Kidney (tissue), 13 donors: ENCODE measurements at regions not wholly inside any gene's neighbourhood (a gene's known extent, or its start where the extent isn't known, plus 50 kb on each side); places are given as distances from the start of the nearest gene placed in this dataset.

Experiments
- DNase-seq, 5 donors: peaks; one replicate each; pipeline ENCODE4 v3.0.0-alpha.2; 2013 to 2020
- FAIRE-seq: peaks from 2 replicates; lab custom pipeline; 2012; peaks lifted over from hg19 to GRCh38; lab: Jason Lieb, UNC
- H3K27ac ChIP-seq, 2 donors: one replicate each; pipeline ENCODE4 v1.7.0; 2013; ENCODE audit warnings: low read depth in 2 of 2, low read length in 2 of 2, inconsistent platforms in 1 of 2
- H3K27me3 ChIP-seq: one replicate; pipeline ENCODE4 v1.7.1; 2013; ENCODE audit warnings: low read length, inconsistent platforms; ENCODE audit not compliant: control insufficient read depth, insufficient read depth
- H3K36me3 ChIP-seq, 3 donors: one replicate each; pipeline versions ENCODE4 v1.7.0 to v1.7.1; 2013; ENCODE audit warnings: low read length in 3 of 3, control low read depth in 1 of 3, inconsistent platforms in 1 of 3; ENCODE audit not compliant: insufficient read depth in 3 of 3, control insufficient read depth in 2 of 3
- H3K4me1 ChIP-seq, 3 donors: one replicate each; pipeline versions ENCODE4 v1.7.0 to v1.7.1; 2013; ENCODE audit warnings: low read length in 3 of 3, inconsistent platforms in 1 of 3, low read depth in 1 of 3; ENCODE audit not compliant: control insufficient read depth in 2 of 3, insufficient read depth in 2 of 3
- H3K4me3 ChIP-seq, 3 donors: one replicate each; pipeline versions ENCODE4 v1.7.0 to v1.8.1; 2013; ENCODE audit warnings: low read length in 3 of 3, control low read depth in 1 of 3, inconsistent platforms in 1 of 3
- H3K9ac ChIP-seq, 3 donors: one replicate each; pipeline versions ENCODE4 v1.7.0 to v1.7.1; 2013; ENCODE audit warnings: low read length in 3 of 3, control low read depth in 1 of 3, inconsistent platforms in 1 of 3
- H3K9me3 ChIP-seq, 3 donors: one replicate each; pipeline versions ENCODE4 v1.7.0 to v1.7.1; 2013; ENCODE audit warnings: low read length in 3 of 3, control low read depth in 1 of 3, inconsistent platforms in 1 of 3; ENCODE audit not compliant: control insufficient read depth in 2 of 3, insufficient read depth in 1 of 3
- CTCF ChIP-seq: IDR thresholded peaks from 3 replicates; pipeline ENCODE4 v1.5.1; 2012; ENCODE audit warnings: mild to moderate bottlenecking, moderate library complexity, borderline replicate concordance; ENCODE audit not compliant: insufficient read depth; ENCODE audit errors: extremely low read depth
- intact Hi-C: fragments of 100-400 bp; cut with DNase I; formaldehyde crosslinking; loops from one replicate; pipeline ENCODE4 v1.11.1; 2022
- donor health status: control.
- donor health status: control.
- donor health status: control.
- donor health status: control.
- donor health status: control.
- donor health status: DM: yes; HTN: yes; CAD: no.
- donor health status: Normal renal cell carcinoma (clear cell type).

- Histone ChIP-seq H3K27ac (no peak overlapping the region), H3K36me3 (no peaks in the 10 kb centered on the region), H3K27me3 (no peaks in the 10 kb centered on the region), H3K9me3 (no peaks in the 10 kb centered on the region), H3K4me3 (no peak overlapping the region), H3K4me1 (no peaks in the 10 kb centered on the region), H3K9ac (no peak overlapping the region)
- no peak for FAIRE-seq
- DNase-seq: no peak
- intact Hi-C loops: no loop called here
- no peak for TF ChIP-seq CTCF
Observed at GRCh38 chr14:62270236-62270635, 508.0 kb downstream of the SNAPC1 start.

- peaks cover 0 to 2% (median 0%) of the 10 kb centered on the region in 3 donors for H3K9me3 ChIP-seq
Observed at GRCh38 chr14:62280366-62280765, 518.1 kb downstream of the SNAPC1 start.

GRCh38 chr14:62283837-62284236 lies 521.6 kb downstream of the SNAPC1 start:
- no peaks in the 10 kb centered on the region for H3K36me3 ChIP-seq
- no peak for TF ChIP-seq CTCF
- H3K9me3 ChIP-seq: peaks cover 0 to 2% (median 0%) of the 10 kb centered on the region in 3 donors
- H3K4me3 ChIP-seq: no peak overlapping the region
- H3K9ac ChIP-seq: no peak overlapping the region
- intact Hi-C loops: no loop called here
- no peaks in the 10 kb centered on the region for H3K27me3 ChIP-seq
- H3K4me1 ChIP-seq: no peaks in the 10 kb centered on the region
- no peak for DNase-seq
- FAIRE-seq: no peak
- no peak overlapping the region for H3K27ac ChIP-seq

More at GRCh38 chr14:62280366-62280765, 518.1 kb downstream of the SNAPC1 start:
- no peak for FAIRE-seq
- Histone ChIP-seq H3K9ac (no peak overlapping the region), H3K27ac (no peak overlapping the region), H3K36me3 (no peaks in the 10 kb centered on the region), H3K27me3 (no peaks in the 10 kb centered on the region), H3K4me3 (no peak overlapping the region), H3K4me1 (no peaks in the 10 kb centered on the region)
- DNase-seq: no peak
- TF ChIP-seq CTCF: no peak
- intact Hi-C loops: no loop called here

- H3K27ac ChIP-seq: no peak overlapping the region
- no peaks in the 10 kb centered on the region for H3K9me3 ChIP-seq
- intact Hi-C loops: no loop called here
- no peaks in the 10 kb centered on the region for H3K27me3 ChIP-seq
- H3K9ac ChIP-seq: no peak overlapping the region
- H3K36me3 ChIP-seq: no peaks in the 10 kb centered on the region
- TF ChIP-seq CTCF: no peak
- no peak overlapping the region for H3K4me3 ChIP-seq
- FAIRE-seq (no peak), DNase-seq (no peak)
- no peaks in the 10 kb centered on the region for H3K4me1 ChIP-seq
Observed at GRCh38 chr14:62289471-62289870, 527.3 kb downstream of the SNAPC1 start.
